H1 (cell line): ENCODE measurements at regions not wholly inside any gene's neighbourhood (a gene's known extent, or its start where the extent isn't known, plus 50 kb on each side); places are given as distances from the start of the nearest gene placed in this dataset.

Experiments used
- CTCF ChIA-PET: fragments of 300-600 bp; sonication (Branson Sonifier 250); formaldehyde crosslinking; loops from one replicate; lab custom pipeline; 2021; ENCODE audit not compliant: partially characterized antibody; lab: Charles Lee
- POLR2A ChIA-PET: fragments of 300-600 bp; sonication (Branson Sonifier 250); formaldehyde crosslinking; loops from one replicate; lab custom pipeline; 2021; ENCODE audit warnings: inconsistent platforms; ENCODE audit not compliant: partially characterized antibody; lab: Charles Lee
- DNase-seq, 2 experiments: peaks; one replicate each; pipeline versions ENCODE4 v3.0.0 to v3.0.0-alpha.2; 2010 to 2022; ENCODE audit warnings: low spot score in 2 of 2, low read depth in 1 of 2, mixed read lengths in 1 of 2
- FAIRE-seq: peaks from 2 replicates; lab custom pipeline; 2011; peaks lifted over from hg19 to GRCh38; lab: Jason Lieb, UNC
- H2AFZ ChIP-seq: 2 replicates; pipeline ENCODE4 v1.8.1; 2012; ENCODE audit warnings: low read length, inconsistent platforms
- H2AK5ac ChIP-seq: 2 replicates; pipeline ENCODE4 v1.6.1; 2013; ENCODE audit warnings: low read depth, low read length
- H2BK120ac ChIP-seq: replicated peaks from 2 replicates; pipeline ENCODE3; 2013; ENCODE audit warnings: low read depth, low read length, inconsistent platforms
- H2BK12ac ChIP-seq: 2 replicates; pipeline ENCODE4 v1.6.1; 2013; ENCODE audit warnings: low read depth, low read length
- H2BK15ac ChIP-seq: 2 replicates; pipeline ENCODE4 v1.6.1; 2013; ENCODE audit warnings: low read length
- H2BK20ac ChIP-seq: 2 replicates; pipeline ENCODE4 v1.6.1; 2013; ENCODE audit warnings: low read length
- H2BK5ac ChIP-seq: 2 replicates; pipeline ENCODE4 v1.6.1; 2013; ENCODE audit warnings: low read depth, low read length
- H3K14ac ChIP-seq: 2 replicates; pipeline ENCODE4 v1.6.1; 2013; ENCODE audit warnings: inconsistent platforms; ENCODE audit not compliant: insufficient read length
- H3K18ac ChIP-seq: 2 replicates; pipeline ENCODE4 v1.6.1; 2013; ENCODE audit warnings: low read length; ENCODE audit errors: extremely low read depth
- H3K23ac ChIP-seq: 2 replicates; pipeline ENCODE4 v1.6.1; 2013; ENCODE audit warnings: inconsistent platforms; ENCODE audit not compliant: insufficient read length
- H3K23me2 ChIP-seq: 2 replicates; pipeline ENCODE4 v1.6.1; 2013; ENCODE audit warnings: low read depth, low read length
- H3K27ac ChIP-seq: 2 replicates; pipeline ENCODE4 v1.6.1; 2011; ENCODE audit warnings: low read depth, low read length, inconsistent platforms
- H3K27me3 ChIP-seq, 4 experiments: replicated peaks in 1 of 4; 1 replicate in 1 of 4; 2 replicates in 3 of 4; pipeline versions ENCODE4 v1.6.1 to v1.8.1; 2011 to 2013; ENCODE audit warnings: low read length in 3 of 4, mild to moderate bottlenecking in 3 of 4, inconsistent platforms in 2 of 4, mixed read lengths in 2 of 4, moderate library complexity in 1 of 4; ENCODE audit not compliant: control insufficient read depth in 3 of 4, insufficient read depth in 3 of 4; ENCODE audit errors: extremely low read depth in 1 of 4
- H3K36me3 ChIP-seq, 4 experiments: 2 replicates each; pipeline versions ENCODE4 v1.6.1 to v1.8.1; 2011 to 2013; ENCODE audit warnings: mild to moderate bottlenecking in 4 of 4, low read length in 3 of 4, moderate library complexity in 2 of 4, control low read depth in 1 of 4, inconsistent platforms in 1 of 4; ENCODE audit not compliant: insufficient read depth in 4 of 4, control insufficient read depth in 2 of 4
- H3K4ac ChIP-seq: replicated peaks from 2 replicates; pipeline ENCODE3; 2013; ENCODE audit warnings: low read length, low read depth, mixed read lengths, inconsistent platforms; ENCODE audit not compliant: insufficient read length
- H3K4me1 ChIP-seq, 4 experiments: replicated peaks in 1 of 4; 1 replicate in 1 of 4; 2 replicates in 3 of 4; pipeline versions ENCODE4 v1.6.1 to v1.8.1; 2011 to 2013; ENCODE audit warnings: low read length in 3 of 4, inconsistent platforms in 2 of 4, mixed read lengths in 1 of 4; ENCODE audit not compliant: insufficient read depth in 4 of 4, control insufficient read depth in 3 of 4
- H3K4me2 ChIP-seq, 2 experiments: 2 replicates each; pipeline versions ENCODE4 v1.6.1 to v1.8.1; 2011 to 2013; ENCODE audit warnings: low read depth in 2 of 2, low read length in 2 of 2, control low read depth in 1 of 2, inconsistent platforms in 1 of 2, mild to moderate bottlenecking in 1 of 2; ENCODE audit not compliant: insufficient read depth in 1 of 2
- H3K4me3 ChIP-seq, 4 experiments: fragments of 200-600, 300-600 bp in 1 of 4; sonication (generic), shearing (Covaris generic), sonication (Bioruptor Twin) in 1 of 4; 2 replicates each; pipeline versions ENCODE4 v1.5.1 to v1.8.1; 2011 to 2016; ENCODE audit warnings: low read length in 4 of 4, low read depth in 3 of 4, control low read depth in 2 of 4, inconsistent platforms in 2 of 4, mild to moderate bottlenecking in 2 of 4, mixed read lengths in 1 of 4, moderate library complexity in 1 of 4; ENCODE audit not compliant: insufficient read depth in 2 of 4; ENCODE audit errors: extremely low read depth in 1 of 4
- H3K56ac ChIP-seq: replicated peaks from 2 replicates; pipeline ENCODE3; 2013; ENCODE audit warnings: low read depth, mild to moderate bottlenecking, mixed read lengths, low read length, inconsistent platforms; ENCODE audit not compliant: insufficient read length
- H3K79me1 ChIP-seq: 2 replicates; pipeline ENCODE4 v1.6.1; 2013; ENCODE audit warnings: low read depth, low read length, control low read depth
- H3K79me2 ChIP-seq, 2 experiments: 2 replicates each; pipeline versions ENCODE4 v1.6.1 to v1.8.1; 2012 to 2013; ENCODE audit warnings: low read length in 2 of 2, mild to moderate bottlenecking in 2 of 2, inconsistent platforms in 1 of 2; ENCODE audit not compliant: insufficient read depth in 2 of 2, control insufficient read depth in 1 of 2
- H3K9ac ChIP-seq, 4 experiments: replicated peaks in 1 of 4; 1 replicate in 1 of 4; 2 replicates in 3 of 4; pipeline versions ENCODE4 v1.6.1 to v1.8.1; 2011 to 2013; ENCODE audit warnings: low read depth in 3 of 4, low read length in 3 of 4, control low read depth in 2 of 4, mild to moderate bottlenecking in 2 of 4, moderate library complexity in 2 of 4, inconsistent platforms in 1 of 4; ENCODE audit errors: extremely low read depth in 1 of 4
- H3K9me3 ChIP-seq, 2 experiments: 2 replicates each; pipeline versions ENCODE4 v1.6.1 to v1.8.1; 2012 to 2013; ENCODE audit warnings: mild to moderate bottlenecking in 2 of 2, moderate library complexity in 2 of 2, control low read depth in 1 of 2, inconsistent platforms in 1 of 2, low read depth in 1 of 2, low read length in 1 of 2, mixed read lengths in 1 of 2; ENCODE audit not compliant: insufficient read depth in 2 of 2
- H4K20me1 ChIP-seq, 2 experiments: replicated peaks in 1 of 2; 2 replicates each; pipeline versions ENCODE3 to v1.8.1; 2011 to 2013; ENCODE audit warnings: inconsistent platforms in 2 of 2, low read length in 2 of 2, mild to moderate bottlenecking in 1 of 2; ENCODE audit not compliant: insufficient read depth in 2 of 2, control insufficient read depth in 1 of 2
- H4K5ac ChIP-seq: 2 replicates; pipeline ENCODE4 v1.6.1; 2013; ENCODE audit warnings: low read length, low read depth, mixed read lengths, inconsistent platforms; ENCODE audit not compliant: insufficient read length
- H4K8ac ChIP-seq: 2 replicates; pipeline ENCODE4 v1.8.0; 2013; ENCODE audit warnings: mild to moderate bottlenecking, moderate library complexity, low read length, inconsistent platforms; ENCODE audit not compliant: insufficient read depth; ENCODE audit errors: extremely low read depth
- H4K91ac ChIP-seq: replicated peaks from 2 replicates; pipeline ENCODE3; 2013; ENCODE audit warnings: low read length, mixed read lengths, inconsistent platforms; ENCODE audit not compliant: insufficient read length
- BCL11A ChIP-seq, 2 experiments: IDR thresholded peaks; one replicate each; pipeline ENCODE4 v1.6.1; 2011; ENCODE audit warnings: low read depth in 2 of 2, low read length in 2 of 2, mild to moderate bottlenecking in 2 of 2
- RBBP5 ChIP-seq: IDR thresholded peaks from 2 replicates; pipeline ENCODE4 v1.7.1; 2012; ENCODE audit warnings: low read depth, mild to moderate bottlenecking, inconsistent platforms, low read length, moderate library complexity, borderline replicate concordance
- SP2 ChIP-seq: IDR thresholded peaks from 2 replicates; pipeline ENCODE4 v1.6.1; 2012; ENCODE audit warnings: mild to moderate bottlenecking, low read length, inconsistent platforms
- SRF ChIP-seq: IDR thresholded peaks from 2 replicates; pipeline ENCODE4 v1.6.1; 2011; ENCODE audit warnings: mild to moderate bottlenecking, low read depth, low read length, moderate library complexity

GRCh38 chr7:13581097-13581496, 408.4 kb downstream of the ETV1 start:
- H2BK15ac ChIP-seq: no peak overlapping the region
- H3K27me3 ChIP-seq: no peaks in the 10 kb centered on the region
- no peak overlapping the region for H2BK20ac ChIP-seq
- H3K36me3 ChIP-seq: no peaks in the 10 kb centered on the region
- no peaks in the 10 kb centered on the region for H3K9me3 ChIP-seq
- H3K4me1 ChIP-seq: peaks cover 0 to 3% (median 1%) of the 10 kb centered on the region in 4 experiments; a peak in 4 of 7 replicates
- H3K4me3 ChIP-seq: no peak overlapping the region
- H3K23me2 ChIP-seq: no peaks in the 10 kb centered on the region
- no peak for DNase-seq
- no peak overlapping the region for H4K91ac ChIP-seq
- H3K27ac ChIP-seq: no peak overlapping the region
- ChIA-PET CTCF (no interaction called here), POLR2A (no interaction called here)
- no peak overlapping the region for H2BK5ac ChIP-seq
- no peak overlapping the region for H2AK5ac ChIP-seq
- H3K56ac ChIP-seq: no peak overlapping the region
- no peaks in the 10 kb centered on the region for H3K79me1 ChIP-seq
- H3K23ac ChIP-seq: no peak overlapping the region
- no peak overlapping the region for H3K4me2 ChIP-seq
- H4K20me1 ChIP-seq: no peaks in the 10 kb centered on the region
- H2BK12ac ChIP-seq: no peak overlapping the region
- no peak overlapping the region for H4K5ac ChIP-seq
- no peak for TF ChIP-seq RBBP5
- no peak for TF ChIP-seq SRF
- no peak for TF ChIP-seq BCL11A (IDR thresholded peaks at IDR 0.05; ENCODE audit: low read depth in 2 of 2, low read length in 2 of 2)
- TF ChIP-seq SP2: no peak
- no peak overlapping the region for H3K4ac ChIP-seq
- H3K14ac ChIP-seq: no peak overlapping the region
- H3K9ac ChIP-seq: no peak overlapping the region
- H3K18ac ChIP-seq: no peak overlapping the region
- FAIRE-seq: no peak
- no peak overlapping the region for H4K8ac ChIP-seq
- no peak overlapping the region for H2BK120ac ChIP-seq
- H3K79me2 ChIP-seq: no peaks in the 10 kb centered on the region
- no peak overlapping the region for H2AFZ ChIP-seq
